HG02571 (cell line): ENCODE measurements at regions not wholly inside any gene's neighbourhood (a gene's known extent, or its start where the extent isn't known, plus 50 kb on each side); places are given as distances from the start of the nearest gene placed in this dataset.

Experiments used
- ATAC-seq: cut with Tn5 transposase; IDR thresholded peaks from one replicate; pipeline ENCODE4 v1.9.1; 2021; ENCODE audit warnings: mild to moderate bottlenecking, moderate library complexity; ENCODE audit not compliant: unreplicated experiment

GRCh38 chr6:141261672-141262060 lies 871.1 kb upstream of the GJE1 start:
- ATAC-seq: no peak

GRCh38 chr6:141261016-141261671 lies 871.6 kb upstream of the GJE1 start:
- no peak for ATAC-seq

- no peak for ATAC-seq
Observed at GRCh38 chr6:141260627-141261015, 872.1 kb upstream of the GJE1 start.

- no peak for ATAC-seq
Observed at GRCh38 chr6:141259807-141260206, 872.9 kb upstream of the GJE1 start.

DNA sequence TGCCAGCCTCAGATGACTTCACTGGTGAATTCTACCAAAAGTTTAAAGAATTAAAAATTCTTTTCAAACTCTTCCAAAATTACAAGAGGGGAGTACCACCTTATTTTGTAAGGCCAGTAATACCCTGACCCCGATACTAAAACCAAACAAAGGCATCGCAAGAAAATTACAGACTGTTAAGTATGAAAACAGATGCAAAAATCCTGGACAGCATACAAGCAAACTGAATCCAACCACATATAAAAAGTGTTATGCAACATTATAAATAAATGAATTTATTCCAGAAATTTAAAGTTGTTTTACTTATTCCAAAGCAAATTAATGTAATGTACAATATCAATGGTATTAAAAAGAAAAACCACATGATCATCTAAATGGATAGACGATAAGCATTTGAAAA lies 873.6 kb upstream of the GJE1 start:
- no peak for ATAC-seq

DNA sequence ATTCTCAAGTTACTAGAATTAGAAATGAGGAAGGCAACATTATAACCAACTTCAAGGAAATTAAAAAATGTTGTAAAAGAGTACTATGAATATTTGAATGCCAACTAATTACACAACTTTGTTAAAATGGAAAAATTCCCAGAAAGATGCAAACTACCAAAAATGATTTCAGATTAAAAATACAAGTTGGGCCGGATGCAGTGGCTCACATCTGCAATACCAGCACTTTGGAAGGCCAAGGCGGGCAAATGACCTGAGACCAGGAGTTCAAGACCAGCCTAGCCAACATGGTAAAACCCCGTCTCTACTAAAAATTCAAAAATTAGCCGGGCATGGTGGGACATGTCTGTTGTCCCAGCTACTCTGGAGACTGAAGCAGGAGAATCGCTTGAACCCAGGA lies 874.2 kb upstream of the GJE1 start:
- no peak for ATAC-seq

- ATAC-seq: no peak
Observed at GRCh38 chr6:141254336-141254735, 878.4 kb upstream of the GJE1 start.

DNA sequence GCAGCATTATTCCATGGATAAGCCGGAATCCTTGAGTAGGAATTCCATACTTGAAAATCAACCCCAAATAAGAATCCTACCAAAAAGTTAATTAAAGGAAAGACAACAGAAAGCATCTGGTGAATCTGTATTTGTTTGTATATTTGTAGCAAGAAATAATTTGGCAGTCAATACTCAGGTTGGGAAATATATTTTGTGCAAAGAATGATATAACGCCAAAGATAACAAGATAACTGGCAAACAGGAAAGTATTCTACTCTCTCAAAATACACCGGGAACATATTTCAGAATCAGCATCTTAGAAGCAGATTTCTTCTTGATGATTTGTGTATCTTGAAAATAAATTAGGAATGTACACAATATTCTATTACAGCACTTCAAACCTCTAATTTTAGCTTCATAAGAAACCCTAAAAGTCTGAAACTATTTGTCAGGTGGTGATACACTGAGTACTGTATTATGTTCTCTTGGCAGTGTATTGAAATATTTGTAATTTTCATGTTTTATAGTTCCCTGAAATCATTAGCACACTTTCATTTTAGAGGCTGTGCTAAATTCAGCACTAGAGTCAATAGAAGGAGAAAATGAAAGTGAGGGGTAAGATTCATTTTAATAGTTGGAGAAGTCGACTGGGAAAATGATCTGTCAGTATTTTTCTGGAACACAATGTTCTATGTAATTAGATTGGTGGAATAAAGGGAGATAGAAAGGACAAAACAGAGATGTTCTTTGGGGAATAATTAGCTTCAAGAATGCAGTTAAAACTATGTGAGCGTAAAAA lies 879.7 kb upstream of the GJE1 start:
- ATAC-seq: no peak

DNA sequence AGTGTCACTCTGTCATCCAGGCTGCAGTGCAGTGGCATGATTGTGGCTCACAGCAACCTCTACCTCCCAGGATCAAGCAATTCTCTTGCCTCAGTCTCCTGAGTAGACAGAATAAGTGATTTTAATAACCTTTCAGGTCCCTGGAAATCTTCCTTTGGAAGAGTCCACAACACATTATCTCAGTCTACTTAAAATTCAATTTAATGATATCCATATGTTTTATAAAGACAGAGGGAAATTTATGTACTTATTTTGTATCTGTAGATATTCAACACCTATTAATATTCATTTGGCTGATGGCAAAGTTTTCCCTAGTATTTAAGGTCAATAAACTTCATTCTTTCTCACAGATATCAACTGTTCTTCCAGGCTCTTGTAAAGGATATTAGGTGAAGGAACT lies 881.4 kb upstream of the GJE1 start:
- no peak for ATAC-seq

- no peak for ATAC-seq
Observed at GRCh38 chr6:141248021-141248799, 884.5 kb upstream of the GJE1 start.

- ATAC-seq: no peak
Observed at GRCh38 chr6:141244366-141244765, 888.4 kb upstream of the GJE1 start.

GRCh38 chr6:141242957-141243356 lies 889.8 kb upstream of the GJE1 start:
- ATAC-seq: no peak

GRCh38 chr6:141229296-141229695 lies 903.4 kb upstream of the GJE1 start:
- ATAC-seq: no peak

GRCh38 chr6:141218583-141218982 lies 914.1 kb upstream of the GJE1 start:
- no peak for ATAC-seq

GRCh38 chr6:141216726-141217125 lies 916.0 kb upstream of the GJE1 start:
- no peak for ATAC-seq

DNA sequence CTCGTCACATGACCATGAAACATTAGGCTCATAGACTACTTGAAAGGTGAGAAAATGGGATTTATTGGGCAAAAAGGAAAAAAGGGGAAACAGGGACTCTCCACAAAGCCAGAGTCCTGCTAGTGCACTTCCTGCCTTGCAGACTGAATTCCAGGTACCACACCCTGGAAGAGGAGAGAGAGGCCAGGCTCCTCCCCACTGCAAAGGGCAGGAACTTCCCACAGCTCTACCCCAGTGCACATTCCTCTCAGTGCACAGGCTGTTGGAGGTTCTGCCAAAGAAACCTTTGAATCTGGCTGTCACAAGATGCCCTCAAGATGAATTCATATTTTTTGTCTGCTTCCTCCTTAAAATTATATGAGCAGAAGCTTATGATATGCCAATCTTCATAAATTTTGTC lies 920.4 kb upstream of the GJE1 start:
- no peak for ATAC-seq

GRCh38 chr6:141211845-141212244 lies 920.9 kb upstream of the GJE1 start:
- ATAC-seq: no peak

GRCh38 chr6:141210901-141211300 lies 921.8 kb upstream of the GJE1 start:
- ATAC-seq: no peak

- no peak for ATAC-seq
Observed at GRCh38 chr6:141209890-141210289, 922.8 kb upstream of the GJE1 start.

- no peak for ATAC-seq
Observed at GRCh38 chr6:141208101-141208500, 924.6 kb upstream of the GJE1 start.

DNA sequence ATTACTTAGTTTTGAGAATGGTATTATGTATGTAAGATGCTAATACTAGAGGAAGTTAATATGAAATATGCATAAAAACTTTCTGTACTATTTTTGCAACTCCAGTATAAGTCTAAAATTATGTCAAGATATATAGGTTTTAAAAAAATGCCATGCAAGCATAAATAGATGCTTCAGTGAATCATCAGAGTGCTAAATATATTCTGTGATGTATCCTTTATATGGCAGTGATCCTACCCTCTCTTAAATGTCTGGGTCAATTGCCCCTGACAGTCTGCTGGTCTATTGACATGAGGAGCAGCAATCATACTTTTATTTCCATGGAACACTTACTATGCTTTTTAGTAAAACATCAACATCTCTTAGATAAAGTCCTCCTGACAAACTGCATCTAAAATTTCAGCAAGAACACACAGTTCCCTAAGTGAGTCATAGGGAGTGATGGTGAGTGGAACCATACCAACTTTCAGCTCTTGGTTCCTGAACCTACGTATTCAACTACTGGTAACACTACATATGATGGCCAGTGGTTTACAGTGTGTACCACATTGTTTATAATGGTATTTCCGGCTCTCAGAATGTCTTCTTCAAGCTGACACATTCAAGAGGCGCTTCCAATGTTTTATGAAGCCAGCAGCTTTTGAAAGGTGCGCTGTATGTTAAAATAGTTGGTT lies 928.7 kb upstream of the GJE1 start:
- no peak for ATAC-seq
